Nephron progenitor cell (in vitro differentiated cells): ENCODE measurements at regions not wholly inside any gene's neighbourhood (a gene's known extent, or its start where the extent isn't known, plus 50 kb on each side); places are given as distances from the start of the nearest gene placed in this dataset.
"Not testable (repeated sequence)": the region's sequence is repeated elsewhere in the genome, so short reads cannot be mapped to it uniquely, and the experiment has no call there.

Source experiments
- DNase-seq: peaks from one replicate; pipeline ENCODE4 v3.0.0; 2021
- H3K27ac Mint-ChIP-seq: 2 replicates; pipeline ENCODE4 v1.8.0; 2021; ENCODE audit warnings: mild to moderate bottlenecking, moderate library complexity, mixed read lengths
- H3K27me3 Mint-ChIP-seq: 2 replicates; pipeline ENCODE4 v1.8.0; 2021; ENCODE audit warnings: mild to moderate bottlenecking, low read depth, mixed read lengths; ENCODE audit not compliant: poor library complexity
- H3K36me3 Mint-ChIP-seq: 2 replicates; pipeline ENCODE4 v1.8.0; 2021; ENCODE audit warnings: low read depth, mixed read lengths
- H3K4me1 Mint-ChIP-seq: 2 replicates; pipeline ENCODE4 v1.8.0; 2021; ENCODE audit warnings: mixed read lengths
- H3K4me3 Mint-ChIP-seq: 2 replicates; pipeline ENCODE4 v1.8.0; 2021; ENCODE audit warnings: mild to moderate bottlenecking, moderate library complexity, mixed read lengths
- H3K9me3 Mint-ChIP-seq: 2 replicates; pipeline ENCODE4 v1.8.0; 2021; ENCODE audit warnings: mild to moderate bottlenecking, moderate library complexity, mixed read lengths
- CTCF ChIP-seq: fragments of 200-600 bp; sonication (generic); IDR thresholded peaks from 2 replicates; pipeline ENCODE4 v1.5.0; 2021; ENCODE audit warnings: antibody characterized with exemption

- Mint-ChIP-seq H3K4me1 (no peaks in the 10 kb centered on the region), H3K9me3 (no peaks in the 10 kb centered on the region), H3K4me3 (no peak overlapping the region), H3K27ac (no peak overlapping the region), H3K27me3 (peaks cover 12% of the 10 kb centered on the region), H3K36me3 (no peaks in the 10 kb centered on the region)
- DNase-seq, result no peak
- peak; percentile 22 for TF ChIP-seq CTCF
These were observed 626.6 kb upstream of the SGCD start for GRCh38 chr5:155700333-155700732.

- H3K4me3 Mint-ChIP-seq, result no peak overlapping the region
- H3K9me3 Mint-ChIP-seq, result no peaks in the 10 kb centered on the region
- peaks cover 11% of the 10 kb centered on the region for H3K27me3 Mint-ChIP-seq
- TF ChIP-seq CTCF, result no peak
- no peaks in the 10 kb centered on the region for H3K4me1 Mint-ChIP-seq
- H3K27ac Mint-ChIP-seq, result no peak overlapping the region
- no peak for DNase-seq
- H3K36me3 Mint-ChIP-seq, result no peaks in the 10 kb centered on the region
These were observed 615.1 kb upstream of the SGCD start for GRCh38 chr5:155711882-155712281.

GRCh38 chr5:155714435-155714834 is 612.5 kb upstream of the SGCD start:
- not testable (repeated sequence) for H3K9me3 Mint-ChIP-seq, DNase-seq, H3K36me3 Mint-ChIP-seq, H3K27ac Mint-ChIP-seq, H3K4me3 Mint-ChIP-seq, H3K4me1 Mint-ChIP-seq
- peaks cover 20% of the 10 kb centered on the region for H3K27me3 Mint-ChIP-seq

GRCh38 chr5:155726267-155726666 is 600.7 kb upstream of the SGCD start:
- Mint-ChIP-seq H3K27ac (no peak overlapping the region), H3K4me1 (peaks cover 6% of the 10 kb centered on the region), H3K36me3 (no peaks in the 10 kb centered on the region), H3K27me3 (peaks cover 93% of the 10 kb centered on the region), H3K4me3 (peak overlapping the region; percentile 18), H3K9me3 (no peaks in the 10 kb centered on the region)
- peak; percentile 75 for DNase-seq
- no peak for TF ChIP-seq CTCF

- no peaks in the 10 kb centered on the region for H3K9me3 Mint-ChIP-seq
- peaks cover 6% of the 10 kb centered on the region for H3K4me1 Mint-ChIP-seq
- H3K27ac Mint-ChIP-seq, result no peak overlapping the region
- H3K4me3 Mint-ChIP-seq, result peak overlapping the region; percentile 69
- H3K27me3 Mint-ChIP-seq, result peaks cover 97% of the 10 kb centered on the region
- H3K36me3 Mint-ChIP-seq, result no peaks in the 10 kb centered on the region
- DNase-seq, result no peak
- no peak for TF ChIP-seq CTCF
These were observed 599.3 kb upstream of the SGCD start for GRCh38 chr5:155727512-155728145.

GRCh38 chr5:155728146-155728856 is 598.7 kb upstream of the SGCD start:
- Mint-ChIP-seq H3K27me3 (peaks cover 98% of the 10 kb centered on the region), H3K9me3 (no peaks in the 10 kb centered on the region), H3K27ac (no peak overlapping the region), H3K4me1 (peaks cover 6% of the 10 kb centered on the region), H3K36me3 (no peaks in the 10 kb centered on the region), H3K4me3 (peak overlapping the region; percentile 67)
- peak; percentile 72 for DNase-seq
- TF ChIP-seq CTCF, result no peak
